SK-N-SH (cell line): ENCODE measurements at regions not wholly inside any gene's neighbourhood (a gene's known extent, or its start where the extent isn't known, plus 50 kb on each side); places are given as distances from the start of the nearest gene placed in this dataset.

Source experiments
- CTCF ChIA-PET: fragments of 300-600, 350-600 bp; formaldehyde crosslinking; extraction: SDS; loops from one replicate; lab custom pipeline; 2021; lab: Yijun Ruan, JAX
- POLR2A ChIA-PET: fragments of 350-600 bp; sonication (Branson Sonifier 250); formaldehyde crosslinking; extraction: SDS; loops from one replicate; lab custom pipeline; 2020; ENCODE audit warnings: antibody characterized with exemption, inconsistent platforms; lab: Yijun Ruan, JAX
- DNase-seq: peaks from one replicate; pipeline ENCODE4 v3.0.0; 2012
- H2AFZ ChIP-seq: fragments of 200-600 bp; sonication (generic); 2 replicates; pipeline ENCODE4 v1.8.1; 2016; ENCODE audit warnings: antibody characterized with exemption, mild to moderate bottlenecking, low read depth
- H3F3A ChIP-seq: fragments of 200-600 bp; sonication (generic); replicated peaks from 2 replicates; pipeline ENCODE3; 2016; ENCODE audit warnings: antibody characterized with exemption, mild to moderate bottlenecking; ENCODE audit not compliant: insufficient read depth
- H3K27ac ChIP-seq, 2 experiments: fragments of 200-500 bp in 1 of 2; fragments of 200-600 bp in 1 of 2; sonication (Bioruptor generic) in 1 of 2; sonication (generic), shearing (Covaris generic) in 1 of 2; 2 replicates each; pipeline versions ENCODE4 v1.5.1 to v1.6.1; 2014 to 2016; ENCODE audit warnings: low read depth in 2 of 2, inconsistent platforms in 1 of 2, low read length in 1 of 2, mild to moderate bottlenecking in 1 of 2, mixed read lengths in 1 of 2
- H3K27me3 ChIP-seq: fragments of 200-600 bp; sonication (generic), shearing (Covaris generic); 2 replicates; pipeline ENCODE4 v1.6.1; 2016; ENCODE audit warnings: mixed run types; ENCODE audit not compliant: insufficient read depth
- H3K36me3 ChIP-seq, 2 experiments: fragments of 200-500 bp in 1 of 2; fragments of 200-600 bp in 1 of 2; sonication (Bioruptor generic) in 1 of 2; sonication (generic) in 1 of 2; replicated peaks in 1 of 2; 2 replicates each; pipeline versions ENCODE3 to v1.5.1; 2014 to 2016; ENCODE audit warnings: low read length in 1 of 2, mild to moderate bottlenecking in 1 of 2; ENCODE audit not compliant: insufficient read depth in 2 of 2, control insufficient read depth in 1 of 2
- H3K4me1 ChIP-seq, 2 experiments: fragments of 200-500 bp in 1 of 2; fragments of 200-600 bp in 1 of 2; sonication (Bioruptor generic) in 1 of 2; sonication (generic), shearing (Covaris generic) in 1 of 2; 2 replicates each; pipeline versions ENCODE4 v1.5.1 to v1.6.1; 2014 to 2016; ENCODE audit warnings: low read depth in 1 of 2, low read length in 1 of 2, mixed run types in 1 of 2; ENCODE audit not compliant: insufficient read depth in 2 of 2, control insufficient read depth in 1 of 2
- H3K4me2 ChIP-seq: fragments of 200-600 bp; sonication (generic), shearing (Covaris generic); 2 replicates; pipeline ENCODE4 v1.6.1; 2017; ENCODE audit warnings: mixed run types
- H3K4me3 ChIP-seq, 2 experiments: fragments of 200-500 bp in 1 of 2; fragments of 200-600 bp in 1 of 2; sonication (Bioruptor generic) in 1 of 2; sonication (generic), shearing (Covaris generic) in 1 of 2; 2 replicates each; pipeline versions ENCODE4 v1.5.1 to v1.8.1; 2014 to 2016; ENCODE audit warnings: low read depth in 2 of 2, inconsistent platforms in 1 of 2, low read length in 1 of 2, mild to moderate bottlenecking in 1 of 2, mixed read lengths in 1 of 2, moderate library complexity in 1 of 2
- H3K79me2 ChIP-seq: fragments of 200-600 bp; sonication (generic); 2 replicates; pipeline ENCODE4 v1.8.1; 2017; ENCODE audit warnings: mild to moderate bottlenecking; ENCODE audit not compliant: insufficient read depth
- H3K9ac ChIP-seq: fragments of 200-600 bp; sonication (generic); 2 replicates; pipeline ENCODE4 v1.6.1; 2017; ENCODE audit warnings: mixed run types
- H3K9me2 ChIP-seq: fragments of 200-600 bp; sonication (generic); 2 replicates; pipeline ENCODE4 v1.6.1; 2017; ENCODE audit warnings: mixed run types
- H3K9me3 ChIP-seq: fragments of 200-600 bp; sonication (generic); 2 replicates; pipeline ENCODE4 v1.6.1; 2017; ENCODE audit warnings: mixed run types, mild to moderate bottlenecking, moderate library complexity
- H4K20me1 ChIP-seq: fragments of 200-600 bp; sonication (generic); 2 replicates; pipeline ENCODE4 v1.6.1; 2017; ENCODE audit warnings: mild to moderate bottlenecking, mixed run types; ENCODE audit not compliant: insufficient read depth
- CTCF ChIP-seq: fragments of 200-600 bp; sonication (generic); IDR thresholded peaks from 2 replicates; pipeline ENCODE4 v1.6.1; 2017; ENCODE audit warnings: antibody characterized with exemption, mild to moderate bottlenecking, moderate library complexity
- EZH2phosphoT487 ChIP-seq: fragments of 200-600 bp; sonication (generic); IDR thresholded peaks from 2 replicates; pipeline ENCODE4 v1.6.1; 2017; ENCODE audit warnings: low read depth, mixed run types, mild to moderate bottlenecking, antibody characterized with exemption, moderate library complexity, borderline replicate concordance
- FOSL2 ChIP-seq: IDR thresholded peaks from 2 replicates; pipeline ENCODE4 v1.4.0; 2012; ENCODE audit warnings: low read depth, mild to moderate bottlenecking, moderate library complexity, borderline replicate concordance
- GABPA ChIP-seq: IDR thresholded peaks from 2 replicates; pipeline ENCODE4 v1.4.0; 2012; ENCODE audit warnings: low read depth, mild to moderate bottlenecking
- GATA2 ChIP-seq: sonication (generic); formaldehyde crosslinking; IDR thresholded peaks from 2 replicates; pipeline ENCODE4 v1.5.0; 2020; ENCODE audit warnings: mild to moderate bottlenecking, missing genetic modification reagents
- IRF3 ChIP-seq: fragments of 150-350 bp; IDR thresholded peaks from 2 replicates; pipeline ENCODE4 v1.6.1; 2016; ENCODE audit warnings: mild to moderate bottlenecking, low read depth, low read length
- MAX ChIP-seq: IDR thresholded peaks from 2 replicates; pipeline ENCODE4 v1.4.0; 2012; ENCODE audit warnings: low read depth
- POLR2AphosphoS5 ChIP-seq: IDR thresholded peaks from 2 replicates; pipeline ENCODE4 v1.6.1; 2012; ENCODE audit warnings: low read depth, low read length
- RAD21 ChIP-seq: IDR thresholded peaks from 2 replicates; pipeline ENCODE4 v1.6.1; 2012; ENCODE audit warnings: mild to moderate bottlenecking, low read length
- TCF12 ChIP-seq: IDR thresholded peaks from 2 replicates; pipeline ENCODE4 v1.4.0; 2012
- ZBTB33 ChIP-seq: IDR thresholded peaks from 2 replicates; pipeline ENCODE4 v1.4.0; 2012; ENCODE audit warnings: low read depth, borderline replicate concordance
- WGBS: methylation state at CpG from one replicate; pipeline ENCODE4 v1.1.6; 2017; ENCODE audit warnings: low lambda C conversion rate; 5-methylcytosine and 5-hydroxymethylcytosine counted together

- H3K79me2 ChIP-seq, result no peaks in the 10 kb centered on the region
- POLR2A ChIA-PET, result no interaction called here
Observed at GRCh38 chr13:40148101-40148500, 492.6 kb downstream of the COG6 start.

More at GRCh38 chr13:40148101-40148500, 492.6 kb downstream of the COG6 start:
- TF ChIP-seq GATA2 (no peak), GABPA (no peak), POLR2AphosphoS5 (no peak), CTCF (no peak), TCF12 (no peak), RAD21 (no peak), IRF3 (no peak), ZBTB33 (no peak), FOSL2 (no peak), EZH2phosphoT487 (no peak), MAX (no peak)
- no peaks in the 10 kb centered on the region for H3K36me3 ChIP-seq
- H3K4me3 ChIP-seq, result no peak overlapping the region
- H3K27me3 ChIP-seq, result no peaks in the 10 kb centered on the region
- no peak for DNase-seq
- WGBS, result 96% methylated on average over 3 of the region's 4 CpGs
- no peaks in the 10 kb centered on the region for H3K9me2 ChIP-seq
- peaks cover 4% of the 10 kb centered on the region for H3F3A ChIP-seq
- H3K4me2 ChIP-seq, result no peak overlapping the region
- H3K9me3 ChIP-seq, result no peaks in the 10 kb centered on the region
- peaks cover 9 to 16% of the 10 kb centered on the region in 2 experiments; a peak in 3 of 4 replicates for H3K4me1 ChIP-seq
- no peak overlapping the region for H3K9ac ChIP-seq
- H3K27ac ChIP-seq, result no peak overlapping the region
- no peaks in the 10 kb centered on the region for H4K20me1 ChIP-seq
- no peak overlapping the region for H2AFZ ChIP-seq
- CTCF ChIA-PET, result no interaction called here
